CD1c-positive myeloid dendritic cell (primary cell): ENCODE measurements at regions not wholly inside any gene's neighbourhood (a gene's known extent, or its start where the extent isn't known, plus 50 kb on each side); places are given as distances from the start of the nearest gene placed in this dataset.

ENCODE experiments used
- DNase-seq: peaks from one replicate; pipeline ENCODE4 v3.0.0-alpha.2; 2016; ENCODE audit errors: extremely low spot score

DNA sequence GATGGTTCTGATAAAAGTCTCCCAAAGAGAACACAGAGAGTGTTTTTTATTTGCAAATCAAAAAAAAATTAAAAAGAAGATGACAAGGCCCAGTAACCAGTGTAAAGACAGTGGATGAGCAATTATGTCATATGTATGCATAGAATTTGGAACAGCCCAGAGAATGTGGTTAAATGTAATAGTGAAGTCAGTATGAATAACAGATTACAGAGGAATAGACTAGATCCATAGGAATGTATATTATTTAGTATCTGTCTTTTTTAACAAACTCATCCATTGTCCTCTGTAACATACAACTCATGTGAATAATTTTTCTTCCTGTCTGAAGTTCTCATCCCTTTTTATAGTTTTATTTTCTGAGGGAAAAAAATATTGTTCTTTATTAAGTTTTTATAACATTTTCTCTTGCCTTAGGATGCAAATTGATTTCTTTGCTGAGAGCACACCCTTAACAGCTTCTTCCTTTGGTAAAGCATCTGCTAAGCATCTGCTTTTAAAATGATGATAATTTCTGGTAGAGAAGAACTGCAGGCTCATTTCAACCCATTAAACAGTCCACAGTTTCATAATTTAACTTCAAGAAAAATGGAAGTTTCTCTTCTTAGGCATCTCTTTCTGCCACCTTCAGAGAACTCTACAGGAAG lies 266.5 kb upstream of the MTNR1B start:
- DNase-seq, result no peak

DNA sequence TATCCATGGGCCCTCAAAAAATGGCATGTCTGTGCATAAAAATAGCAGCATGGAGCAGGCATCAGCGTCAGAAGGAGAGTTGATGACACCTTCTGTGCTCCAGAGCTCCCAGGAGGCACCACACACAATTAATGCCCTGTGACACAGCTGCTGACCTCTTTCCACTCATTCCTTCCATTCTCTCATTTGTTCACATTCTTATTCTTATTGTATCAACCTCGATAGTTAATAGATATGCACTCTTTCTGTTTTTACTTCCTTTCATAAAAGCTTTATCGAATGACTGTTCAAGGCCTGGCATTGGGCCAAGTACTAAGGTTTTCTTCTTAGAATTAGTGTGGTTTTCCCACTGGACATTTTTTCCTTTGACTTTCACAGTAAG lies 266.0 kb upstream of the MTNR1B start:
- DNase-seq, result no peak

DNA sequence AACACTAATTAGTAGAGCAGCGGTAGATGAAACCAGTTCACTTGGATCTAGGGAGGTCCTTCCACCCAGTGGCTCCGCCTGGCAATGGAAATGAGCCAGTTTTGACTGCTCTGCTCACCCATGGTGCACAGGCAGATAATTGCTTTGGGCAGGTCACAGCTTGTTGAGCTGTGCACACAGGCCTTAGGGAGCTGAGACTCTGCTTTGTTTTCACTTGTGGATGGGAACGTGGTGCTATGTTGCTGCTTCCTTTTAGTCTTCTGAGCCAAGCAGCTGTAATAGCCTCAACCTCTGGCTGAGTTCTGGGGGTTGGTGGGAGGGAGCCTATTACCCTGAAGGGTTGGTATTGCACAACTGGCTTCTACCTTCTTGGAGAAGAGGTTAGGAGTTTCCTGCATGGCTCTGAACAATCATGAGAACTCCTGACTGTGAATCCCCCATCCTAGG lies 262.3 kb upstream of the MTNR1B start:
- DNase-seq, result no peak

DNA sequence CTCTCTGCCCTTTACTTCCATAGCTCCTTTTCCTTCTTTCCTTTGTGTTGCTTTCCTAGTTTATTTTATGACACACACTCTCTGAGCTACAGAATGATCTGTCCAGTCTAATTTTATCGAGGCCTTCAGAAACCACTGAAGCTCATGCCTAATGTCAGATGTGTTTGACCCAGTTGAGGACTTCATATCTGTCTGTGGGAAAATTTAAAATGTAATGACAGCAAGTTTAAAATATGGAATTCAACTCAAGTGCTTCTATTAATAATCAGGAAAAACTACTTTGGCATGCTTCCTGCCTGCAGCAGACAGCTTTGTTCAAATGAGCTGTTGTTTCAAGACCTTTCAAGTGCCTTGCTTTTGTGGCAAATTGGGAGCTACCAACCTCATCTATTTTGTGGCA lies 261.8 kb upstream of the MTNR1B start:
- DNase-seq, result no peak

DNA sequence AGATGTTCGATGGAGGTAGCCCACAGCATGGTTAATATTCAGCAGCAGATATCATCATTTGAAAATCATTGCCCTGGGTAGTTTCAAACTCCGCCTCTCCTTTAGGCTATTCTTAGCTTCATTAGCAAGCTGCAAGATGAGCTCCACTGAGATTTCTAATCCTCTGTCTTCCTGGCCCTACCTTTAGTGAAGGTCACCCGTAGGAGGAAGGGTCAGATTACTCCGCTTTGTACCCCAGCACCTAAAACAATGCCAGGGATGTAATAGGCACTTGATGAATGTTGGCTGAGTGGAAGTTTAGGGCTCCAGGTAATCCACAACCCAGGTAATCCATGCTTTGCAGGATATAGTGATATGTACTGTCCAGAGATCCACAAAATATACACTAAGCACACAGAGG lies 260.1 kb upstream of the MTNR1B start:
- no peak for DNase-seq

DNA sequence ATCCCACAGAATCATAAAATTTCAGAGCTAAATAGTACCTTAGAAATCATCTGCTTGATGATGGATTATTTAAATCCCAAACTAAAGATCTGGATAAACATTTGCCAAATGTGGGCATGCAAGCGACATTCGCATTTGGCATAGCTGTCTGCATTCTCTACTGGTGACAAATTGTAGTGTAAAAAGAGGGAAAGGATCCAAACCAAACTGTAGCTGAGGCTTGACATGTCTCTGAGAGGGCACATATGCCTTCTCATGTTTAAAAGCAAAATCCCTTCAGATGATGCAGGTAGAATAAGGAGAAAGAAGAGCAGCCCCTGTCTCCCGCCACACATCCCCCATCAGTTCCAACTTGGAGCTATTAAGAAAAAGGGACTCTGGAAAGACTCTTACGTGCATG lies 257.5 kb upstream of the MTNR1B start:
- no peak for DNase-seq

DNA sequence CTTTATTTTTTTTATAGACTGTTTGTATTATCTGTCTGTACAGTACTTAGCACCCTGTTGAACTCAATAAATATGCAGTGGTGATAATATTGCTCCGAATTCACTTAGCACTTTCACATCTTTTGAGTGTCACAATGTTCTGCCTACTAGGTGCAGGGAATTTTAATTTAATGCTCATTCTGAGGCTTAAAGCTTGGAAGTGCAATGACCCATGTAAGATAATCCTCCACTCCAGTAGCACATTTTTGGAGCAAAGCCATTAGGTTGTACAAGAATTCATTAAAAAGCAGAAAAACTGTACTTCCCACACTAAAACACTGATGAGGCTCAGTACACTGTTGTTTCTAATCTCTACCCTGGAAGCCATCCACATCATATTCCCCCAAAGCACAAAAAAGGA lies 255.3 kb upstream of the MTNR1B start:
- no peak for DNase-seq

DNA sequence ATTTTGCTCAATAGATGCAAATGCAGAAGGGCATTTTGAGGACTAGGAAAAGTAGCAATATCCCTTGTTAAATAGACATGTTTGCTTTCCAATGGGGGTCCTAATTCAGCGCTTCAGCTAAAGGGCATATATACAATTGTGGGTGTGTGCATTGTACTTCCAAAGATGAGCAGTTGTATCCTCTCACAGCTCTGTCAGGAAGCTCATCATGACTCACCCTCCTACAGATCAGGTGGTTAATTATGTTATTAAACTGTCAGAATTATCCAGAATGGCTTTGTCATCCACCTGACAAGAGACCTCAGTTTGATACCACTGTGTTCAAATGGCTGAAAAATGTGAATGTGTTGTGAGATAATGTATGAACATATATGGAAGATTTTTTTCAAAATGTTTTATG lies 252.2 kb upstream of the MTNR1B start:
- no peak for DNase-seq

DNA sequence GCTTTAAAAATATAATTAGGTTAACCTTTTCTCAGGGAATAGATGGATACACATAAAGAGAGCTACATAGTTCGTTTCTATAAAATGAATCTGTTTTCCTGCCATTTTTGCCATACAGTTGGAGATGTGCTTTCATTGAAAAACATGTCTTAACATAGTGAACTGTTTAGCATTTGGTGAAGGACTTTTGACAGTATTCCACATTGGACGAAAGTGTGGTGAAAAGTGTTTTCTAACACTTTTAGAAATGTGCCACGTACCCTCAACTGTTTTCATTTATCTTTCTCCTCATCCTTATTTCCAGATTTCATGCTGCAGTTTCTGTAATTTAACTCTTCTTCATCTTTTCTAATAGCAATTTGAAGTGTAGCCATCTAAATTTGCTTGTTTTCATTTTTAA lies 249.1 kb upstream of the MTNR1B start:
- no peak for DNase-seq

DNA sequence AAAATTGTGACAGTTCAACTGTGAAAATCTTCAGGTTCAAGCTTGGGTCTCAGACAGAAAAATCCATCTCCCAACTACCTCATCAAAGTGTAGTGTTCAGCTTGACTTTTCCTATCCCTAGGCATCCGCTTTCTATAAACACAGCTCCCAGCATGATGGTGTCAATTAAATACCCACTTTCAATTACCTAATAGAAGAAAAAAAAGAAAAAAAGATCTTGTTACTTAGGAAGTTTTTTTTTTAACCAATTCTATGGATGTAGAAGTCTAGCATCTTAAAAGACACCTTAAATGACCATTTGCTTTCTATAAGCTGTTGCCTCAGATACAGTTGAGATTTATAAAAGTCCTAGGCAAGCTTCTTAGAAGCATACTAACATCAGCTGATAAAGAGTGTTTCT lies 244.1 kb upstream of the MTNR1B start:
- no peak for DNase-seq

DNA sequence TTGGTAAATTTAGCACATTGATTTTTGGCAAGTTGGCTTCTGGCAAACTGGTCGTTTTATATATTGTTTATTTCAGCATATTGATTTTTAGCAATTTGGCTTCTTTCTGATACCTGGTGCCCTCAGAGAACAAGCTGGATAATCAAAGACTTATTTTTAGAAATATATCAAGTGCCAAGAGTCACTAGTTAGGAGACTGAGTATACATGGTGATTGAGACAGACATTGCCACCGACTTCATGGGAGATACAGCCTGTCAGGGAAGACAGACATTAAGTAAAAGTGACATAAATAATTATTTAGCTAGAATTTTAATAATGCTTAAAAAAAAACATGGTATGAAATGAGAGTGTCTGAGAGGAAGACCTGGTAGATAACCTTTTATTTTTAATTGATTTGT lies 242.3 kb upstream of the MTNR1B start:
- DNase-seq, result no peak

DNA sequence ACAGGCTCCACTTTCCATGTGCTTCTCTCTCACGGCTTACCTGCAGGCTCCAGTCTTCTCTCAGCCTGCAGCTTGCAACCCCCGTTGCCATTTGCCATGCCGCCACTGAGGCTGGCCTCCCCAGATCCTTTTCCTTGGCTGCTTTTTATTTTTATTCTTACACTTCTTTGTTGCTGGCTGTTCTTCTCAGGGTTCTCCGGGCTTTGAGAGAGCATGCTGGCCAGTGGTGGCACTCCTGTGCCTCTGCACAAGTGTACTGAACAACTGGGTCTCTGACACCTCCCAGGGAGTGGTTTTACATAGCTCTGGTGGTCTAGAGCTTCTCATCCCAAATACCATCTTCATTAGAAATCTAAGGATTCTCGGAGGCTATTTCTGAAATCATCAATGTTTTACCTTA lies 241.7 kb upstream of the MTNR1B start:
- DNase-seq, result no peak

DNA sequence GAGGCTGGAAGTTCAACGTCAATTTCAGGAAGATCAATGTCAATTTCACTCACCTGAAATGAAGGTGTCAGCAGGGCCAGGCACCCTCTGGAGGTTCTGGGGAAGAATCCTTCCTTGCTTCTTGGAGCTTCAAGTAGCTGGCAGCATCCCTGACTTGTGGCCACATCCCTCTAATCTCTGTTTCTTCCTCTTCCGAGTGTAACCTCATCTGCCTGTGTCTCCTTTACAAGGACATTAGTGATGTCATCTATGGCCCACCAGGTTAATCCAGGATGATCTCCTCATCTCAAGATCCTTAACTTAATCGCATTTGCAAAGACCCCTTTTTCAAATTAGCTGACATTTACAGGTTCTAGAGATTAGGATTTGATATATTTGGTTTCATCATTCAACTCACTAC lies 240.8 kb upstream of the MTNR1B start:
- no peak for DNase-seq

DNA sequence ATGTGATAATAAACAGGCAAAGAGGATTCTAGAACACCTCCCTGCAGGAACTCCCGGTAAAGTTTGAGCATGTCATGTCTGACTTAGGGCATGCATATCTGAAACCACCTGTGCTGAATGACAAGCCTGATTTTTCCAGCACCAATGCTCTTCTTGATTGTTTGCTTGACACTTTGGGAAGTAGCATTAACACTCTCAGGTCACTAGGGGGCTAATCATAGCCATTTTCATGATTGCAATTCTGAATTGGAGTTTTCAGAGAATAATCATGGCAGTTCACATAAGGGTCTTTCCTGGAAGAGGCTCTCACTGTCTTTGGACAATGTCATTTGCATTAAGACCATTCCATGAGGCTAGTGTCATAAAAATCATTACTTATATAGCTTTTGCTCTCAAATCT lies 234.4 kb upstream of the MTNR1B start:
- DNase-seq, result no peak

DNA sequence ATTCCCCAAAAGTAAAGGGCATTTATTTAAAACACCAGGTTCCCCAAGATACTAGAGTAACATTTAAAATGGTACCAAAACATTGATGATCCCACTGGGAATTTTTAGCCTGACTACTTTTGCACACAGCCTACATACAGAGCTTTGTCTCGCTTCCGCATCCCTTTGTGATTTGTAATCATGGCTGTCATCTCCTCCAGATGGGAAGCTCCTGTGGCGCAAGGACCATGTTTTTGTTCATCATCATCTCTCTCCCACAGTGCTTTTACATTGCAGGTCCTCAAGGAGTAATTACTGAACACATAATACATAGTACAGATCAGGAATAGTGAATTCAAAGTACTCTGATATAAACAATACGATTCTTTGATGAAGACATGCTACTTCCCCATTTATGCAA lies 231.2 kb upstream of the MTNR1B start:
- no peak for DNase-seq

DNA sequence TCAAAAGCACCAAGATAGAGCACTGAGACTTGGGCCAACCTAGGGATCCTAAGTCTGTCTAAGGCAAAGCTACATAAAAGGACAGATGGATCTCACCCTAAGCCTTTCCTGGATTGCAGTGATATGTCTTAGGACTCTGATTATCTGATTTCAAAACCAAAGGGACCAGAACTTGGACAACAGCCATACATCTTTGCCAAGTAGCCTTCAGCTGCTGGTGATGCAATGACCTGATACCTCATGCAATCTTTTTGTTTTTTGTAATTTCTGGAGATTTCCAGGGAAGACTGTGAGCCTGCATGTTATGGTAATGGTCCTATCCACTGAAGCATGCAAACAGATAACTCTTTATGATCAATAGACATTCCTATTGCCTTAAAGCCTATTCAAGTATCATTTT lies 230.4 kb upstream of the MTNR1B start:
- no peak for DNase-seq

DNA sequence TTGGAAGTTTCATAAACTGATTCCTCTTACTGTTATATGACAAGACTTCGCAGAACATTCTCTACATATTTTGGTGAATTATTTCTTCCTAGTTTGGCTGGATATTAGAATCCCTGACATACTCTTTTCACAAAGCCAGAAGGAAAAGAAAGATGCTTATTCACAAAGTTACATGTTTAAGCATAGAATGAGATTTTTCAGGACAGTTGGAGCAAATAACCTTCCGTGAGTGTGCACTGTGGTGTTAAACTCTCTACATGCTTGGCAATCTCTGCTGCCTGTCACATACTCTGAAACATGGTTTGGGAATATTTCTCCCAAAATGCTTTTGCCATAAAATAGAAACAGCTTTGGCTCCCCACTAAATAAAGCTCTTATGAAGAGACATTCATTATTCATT lies 230.0 kb upstream of the MTNR1B start:
- no peak for DNase-seq

DNA sequence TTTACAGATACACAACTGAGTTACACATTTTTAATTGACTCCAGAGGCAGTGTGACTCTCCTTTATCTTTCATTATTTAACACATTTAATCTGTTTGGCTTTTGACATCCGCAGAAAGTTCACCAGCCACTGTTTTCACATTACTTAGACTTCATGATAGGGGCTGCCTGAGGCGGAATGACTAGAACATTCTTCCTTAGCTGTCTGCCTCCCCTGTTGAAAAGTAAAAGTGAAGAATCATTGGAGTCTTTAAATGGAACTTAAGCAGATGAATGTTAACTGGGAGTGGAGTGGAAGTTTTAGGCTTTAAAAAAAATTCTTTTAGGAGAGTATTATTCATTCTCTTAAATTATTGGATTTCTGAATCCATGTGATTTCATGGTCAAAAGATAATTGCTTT lies 229.2 kb upstream of the MTNR1B start:
- no peak for DNase-seq

DNA sequence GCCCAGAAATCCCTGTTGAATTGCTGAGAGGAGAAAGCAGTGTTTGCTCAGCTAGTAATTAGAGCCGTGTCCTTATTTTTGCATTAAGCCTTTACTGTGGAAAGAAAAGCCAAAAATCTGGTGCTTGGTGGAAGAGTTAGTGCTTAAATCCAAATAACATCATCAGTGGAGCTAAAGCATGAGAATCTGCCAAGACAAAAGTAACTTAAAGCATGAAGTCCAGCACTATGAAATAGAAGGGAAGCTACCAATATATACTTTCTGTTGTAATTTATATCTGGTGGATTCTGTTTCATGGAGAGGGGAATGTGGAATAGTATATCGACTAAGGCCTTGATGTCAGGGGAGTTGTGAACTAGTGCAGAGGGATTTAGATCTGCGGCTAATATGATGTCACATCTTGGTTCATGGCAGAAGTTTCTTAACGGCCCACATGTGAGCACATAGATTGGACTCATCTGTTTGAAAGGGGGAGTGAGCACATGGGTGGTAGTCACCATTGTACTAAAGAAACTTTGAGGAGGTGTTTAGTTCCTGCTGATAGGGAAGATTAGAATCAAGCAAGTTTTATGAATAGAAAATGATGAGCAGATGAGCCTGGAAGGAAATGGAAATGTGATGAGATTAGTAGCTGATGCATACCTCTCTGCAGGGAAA lies 224.4 kb upstream of the MTNR1B start:
- no peak for DNase-seq

DNA sequence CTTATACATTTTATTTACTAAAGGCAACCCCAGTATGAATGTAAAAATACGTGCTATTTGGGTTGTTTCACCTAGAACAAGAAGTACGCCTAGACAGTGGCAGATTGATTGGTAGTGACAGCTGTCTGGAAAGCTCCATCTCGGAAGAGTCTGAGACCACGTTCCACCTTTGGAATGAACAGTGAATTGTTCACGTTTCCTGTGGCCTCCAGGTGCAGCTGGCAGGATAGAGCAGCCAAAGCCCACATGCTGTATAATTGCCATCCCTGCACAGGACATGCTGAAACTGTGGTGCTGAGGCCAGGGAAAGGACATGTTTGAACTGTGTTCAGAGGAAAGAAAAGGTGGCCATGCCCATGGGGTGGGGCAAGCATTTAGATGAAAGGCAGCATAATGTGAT lies 218.7 kb upstream of the MTNR1B start:
- DNase-seq, result no peak

DNA sequence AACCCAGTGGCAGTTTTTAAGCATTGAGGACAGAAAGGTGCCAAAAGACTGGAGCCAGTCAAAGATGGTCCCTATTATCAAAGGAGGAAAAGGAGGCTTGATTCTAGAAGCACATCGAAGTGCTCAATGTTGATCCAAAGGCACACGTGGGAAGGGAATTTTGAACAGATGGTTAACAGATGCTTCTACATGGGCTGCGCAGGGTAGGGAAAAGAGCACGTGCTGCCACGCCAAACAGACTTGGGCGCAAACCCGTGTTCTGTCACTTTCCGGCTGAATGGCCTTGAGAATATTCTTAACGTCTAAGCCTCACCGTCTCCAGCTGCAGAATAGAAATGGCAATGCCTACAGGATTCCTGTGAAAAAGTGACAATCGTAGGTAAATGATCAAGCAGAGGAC lies 217.9 kb upstream of the MTNR1B start:
- DNase-seq, result no peak

DNA sequence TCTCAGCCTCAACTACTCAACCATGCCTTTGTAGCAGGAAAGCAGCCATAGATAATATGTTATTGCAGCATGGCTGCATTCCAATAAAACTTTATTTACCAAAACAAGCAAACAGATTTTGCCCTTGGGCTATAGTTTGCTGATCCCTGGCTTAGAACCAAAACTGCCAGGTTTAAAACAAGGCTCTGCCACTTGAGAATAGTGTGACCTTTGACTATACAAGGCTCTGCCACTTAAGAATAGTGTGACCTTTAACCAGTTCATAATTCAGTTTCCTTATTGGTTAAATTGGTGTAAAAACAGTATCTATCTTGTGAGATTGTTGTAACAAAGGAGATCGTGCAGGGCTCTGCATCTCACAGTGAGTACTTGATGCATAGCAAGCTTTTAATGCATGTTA lies 217.3 kb upstream of the MTNR1B start:
- no peak for DNase-seq

DNA sequence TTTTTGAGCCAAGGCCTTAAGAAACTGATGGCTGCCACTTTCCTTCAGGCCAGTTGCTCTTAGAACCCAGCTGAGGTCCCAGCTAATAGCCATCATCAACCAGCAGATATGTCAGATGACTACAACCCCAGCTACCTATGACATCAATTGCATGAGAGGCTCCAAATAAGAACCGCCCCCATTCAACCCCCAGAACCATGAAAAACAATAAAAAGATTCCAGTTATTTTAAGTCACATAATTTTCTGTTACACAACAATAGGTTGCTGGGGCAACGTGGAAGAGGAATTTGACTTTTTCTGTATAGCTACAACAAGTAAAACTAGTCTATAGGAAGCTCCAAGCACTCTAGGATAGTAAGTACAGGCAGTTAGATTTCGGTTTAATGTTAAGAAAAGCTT lies 216.3 kb upstream of the MTNR1B start:
- DNase-seq, result no peak

DNA sequence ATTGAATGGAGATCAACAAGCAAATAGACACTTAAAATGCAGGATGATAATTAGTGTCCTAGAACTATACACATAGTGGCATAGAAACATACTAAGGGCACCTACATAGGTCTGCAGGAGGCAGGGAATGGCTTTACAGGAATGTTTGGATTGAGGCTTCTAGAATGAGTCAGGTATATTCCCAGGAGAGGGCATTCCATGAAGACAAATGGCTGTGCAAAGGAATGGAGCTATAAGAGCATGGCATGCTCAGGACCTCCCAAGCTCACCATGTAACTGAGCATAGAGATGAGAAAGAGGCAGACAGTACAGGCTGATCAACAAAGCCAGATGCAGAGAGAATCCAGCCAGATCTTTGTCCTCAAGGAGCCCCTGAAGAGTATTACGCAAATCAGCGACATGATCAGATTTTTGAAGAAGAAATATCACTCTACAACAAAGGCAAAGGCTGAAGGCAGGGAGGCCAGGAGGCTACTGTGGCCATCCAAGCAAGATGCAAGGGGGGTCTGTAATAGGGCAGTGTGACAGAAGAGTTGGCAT lies 211.1 kb upstream of the MTNR1B start:
- DNase-seq, result no peak
